IPS-15b (cell line): ENCODE measurements at regions not wholly inside any gene's neighbourhood (a gene's known extent, or its start where the extent isn't known, plus 50 kb on each side); places are given as distances from the start of the nearest gene placed in this dataset.
"Not testable (repeated sequence)": the region's sequence is repeated elsewhere in the genome, so short reads cannot be mapped to it uniquely, and the experiment has no call there.

Source experiments
- H3K27me3 ChIP-seq: one replicate; pipeline ENCODE4 v1.6.1; 2013; ENCODE audit warnings: low read length; ENCODE audit not compliant: control insufficient read depth, insufficient read depth
- H3K36me3 ChIP-seq: one replicate; pipeline ENCODE4 v1.6.1; 2013; ENCODE audit warnings: low read length; ENCODE audit not compliant: control insufficient read depth, insufficient read depth
- H3K4me1 ChIP-seq: one replicate; pipeline ENCODE4 v1.6.1; 2013; ENCODE audit warnings: mild to moderate bottlenecking, low read length; ENCODE audit not compliant: control insufficient read depth, insufficient read depth
- H3K4me3 ChIP-seq: one replicate; pipeline ENCODE4 v1.5.1; 2013; ENCODE audit warnings: low read depth, low read length
- H3K9ac ChIP-seq: one replicate; pipeline ENCODE4 v1.6.1; 2013; ENCODE audit warnings: low read depth, mild to moderate bottlenecking, low read length
- H3K9me3 ChIP-seq: one replicate; pipeline ENCODE4 v1.6.1; 2013; ENCODE audit warnings: mild to moderate bottlenecking, low read length; ENCODE audit not compliant: control insufficient read depth, insufficient read depth

GRCh38 chr3:75502769-75503756 lies 161.1 kb upstream of the FRG2C start:
- not testable (repeated sequence) for H3K9me3 ChIP-seq, H3K4me3 ChIP-seq, H3K4me1 ChIP-seq, H3K36me3 ChIP-seq, H3K9ac ChIP-seq, H3K27me3 ChIP-seq

- H3K9me3 ChIP-seq, result no peaks in the 10 kb centered on the region
- H3K4me1 ChIP-seq, result peaks cover 3% of the 10 kb centered on the region
- no peak overlapping the region for H3K9ac ChIP-seq
- no peaks in the 10 kb centered on the region for H3K27me3 ChIP-seq
- no peak overlapping the region for H3K4me3 ChIP-seq
- no peaks in the 10 kb centered on the region for H3K36me3 ChIP-seq
Observed at GRCh38 chr3:75506603-75507002, 157.5 kb upstream of the FRG2C start.

DNA sequence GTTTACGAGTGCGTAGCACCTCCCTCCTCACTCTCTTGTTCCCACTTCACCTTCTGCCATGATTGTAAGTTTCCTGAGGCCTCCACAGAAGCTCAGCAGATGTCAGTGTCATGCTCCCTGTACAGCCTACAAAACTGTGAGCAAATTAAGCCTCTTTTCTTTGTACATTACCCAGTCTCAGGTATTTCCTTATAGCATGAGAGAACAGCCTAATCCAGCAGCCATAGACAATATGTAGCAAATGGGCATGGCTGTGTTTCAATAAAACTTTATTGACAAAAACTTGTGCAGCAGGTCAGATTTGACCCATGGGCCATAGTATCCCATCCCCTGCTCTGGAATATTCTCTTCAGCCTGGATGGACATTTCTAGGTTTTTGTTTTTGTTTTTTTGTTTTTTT lies 156.2 kb upstream of the FRG2C start:
- not testable (repeated sequence) for H3K4me3 ChIP-seq, H3K36me3 ChIP-seq, H3K27me3 ChIP-seq

DNA sequence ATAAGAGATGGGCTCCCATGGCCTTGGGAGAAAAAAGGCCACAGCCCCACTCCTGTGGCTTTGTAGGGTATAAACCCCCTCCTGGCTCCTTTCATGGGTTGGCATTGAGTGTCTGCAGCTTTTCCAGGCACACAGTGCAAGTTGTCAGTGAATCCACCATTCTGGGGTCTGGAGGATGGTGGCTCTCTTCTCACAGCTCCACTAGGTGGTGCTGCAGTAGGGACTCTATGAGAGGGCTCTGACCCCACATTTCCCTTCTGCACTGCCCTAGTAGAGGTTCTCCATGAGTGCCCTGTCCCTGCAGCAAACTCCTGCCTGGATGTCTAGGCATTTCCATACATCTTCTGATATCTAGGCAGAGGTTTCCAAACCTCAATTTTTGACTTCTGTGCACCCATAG lies 136.5 kb upstream of the FRG2C start:
- H3K4me1 ChIP-seq, H3K4me3 ChIP-seq, H3K27me3 ChIP-seq, H3K36me3 ChIP-seq, H3K9me3 ChIP-seq, H3K9ac ChIP-seq: not testable (repeated sequence)

More for the DNA sequence above, 156.2 kb upstream of the FRG2C start:
- H3K9me3 ChIP-seq, H3K9ac ChIP-seq, H3K4me1 ChIP-seq: not testable (repeated sequence)

DNA sequence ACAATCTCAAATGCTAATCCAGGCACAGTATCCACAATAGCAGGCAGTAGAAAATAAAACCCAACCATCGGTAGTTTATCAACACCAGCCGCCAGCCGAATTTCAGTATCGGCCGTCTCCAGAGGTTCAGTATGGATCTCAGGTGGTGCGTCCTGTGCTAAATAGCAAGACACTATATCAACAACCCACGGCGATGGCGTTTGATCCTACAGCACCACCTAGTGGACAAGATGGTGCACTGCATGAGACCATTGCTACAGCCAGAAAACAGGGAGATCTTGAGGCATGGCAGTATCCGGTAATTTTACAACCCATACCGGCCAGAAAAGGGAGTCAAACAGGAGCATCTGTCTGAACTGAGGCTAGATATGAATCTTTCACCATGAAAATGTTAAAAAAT lies 112.0 kb upstream of the FRG2C start:
- H3K4me1 ChIP-seq, H3K9ac ChIP-seq, H3K4me3 ChIP-seq, H3K36me3 ChIP-seq, H3K27me3 ChIP-seq, H3K9me3 ChIP-seq: not testable (repeated sequence)

GRCh38 chr3:75564427-75564826 lies 99.7 kb upstream of the FRG2C start:
- H3K27me3 ChIP-seq, H3K9me3 ChIP-seq, H3K9ac ChIP-seq, H3K4me1 ChIP-seq, H3K4me3 ChIP-seq, H3K36me3 ChIP-seq: not testable (repeated sequence)

- H3K4me1 ChIP-seq, H3K27me3 ChIP-seq, H3K4me3 ChIP-seq, H3K9ac ChIP-seq, H3K9me3 ChIP-seq, H3K36me3 ChIP-seq: not testable (repeated sequence)
Observed at GRCh38 chr3:75572303-75572702, 91.8 kb upstream of the FRG2C start.

DNA sequence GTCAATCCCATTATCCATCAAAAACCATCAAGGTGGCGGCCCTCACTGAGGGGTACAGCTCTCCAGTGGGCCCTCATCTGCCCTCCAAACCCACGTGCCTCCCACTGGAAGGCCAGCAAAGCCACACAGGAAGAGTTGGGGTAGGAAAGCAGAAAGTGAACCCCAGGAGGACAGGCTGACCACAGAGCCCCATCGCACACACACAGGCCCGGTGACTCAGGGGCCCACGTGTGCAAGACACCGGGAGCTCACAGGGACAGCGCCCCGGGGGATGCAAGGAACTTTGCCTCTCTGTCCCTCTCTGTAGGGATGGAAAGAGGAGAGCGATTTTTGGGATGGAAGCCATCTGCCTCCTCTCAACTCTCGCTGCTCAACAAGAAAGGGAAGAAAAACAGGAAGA lies 85.0 kb upstream of the FRG2C start:
- not testable (repeated sequence) for H3K4me3 ChIP-seq, H3K4me1 ChIP-seq, H3K9ac ChIP-seq, H3K36me3 ChIP-seq, H3K9me3 ChIP-seq
- H3K27me3 ChIP-seq, result peaks cover 23% of the 10 kb centered on the region

GRCh38 chr3:75579536-75579935 lies 84.6 kb upstream of the FRG2C start:
- not testable (repeated sequence) for H3K4me1 ChIP-seq, H3K9me3 ChIP-seq, H3K9ac ChIP-seq, H3K4me3 ChIP-seq, H3K36me3 ChIP-seq
- H3K27me3 ChIP-seq, result peaks cover 23% of the 10 kb centered on the region

DNA sequence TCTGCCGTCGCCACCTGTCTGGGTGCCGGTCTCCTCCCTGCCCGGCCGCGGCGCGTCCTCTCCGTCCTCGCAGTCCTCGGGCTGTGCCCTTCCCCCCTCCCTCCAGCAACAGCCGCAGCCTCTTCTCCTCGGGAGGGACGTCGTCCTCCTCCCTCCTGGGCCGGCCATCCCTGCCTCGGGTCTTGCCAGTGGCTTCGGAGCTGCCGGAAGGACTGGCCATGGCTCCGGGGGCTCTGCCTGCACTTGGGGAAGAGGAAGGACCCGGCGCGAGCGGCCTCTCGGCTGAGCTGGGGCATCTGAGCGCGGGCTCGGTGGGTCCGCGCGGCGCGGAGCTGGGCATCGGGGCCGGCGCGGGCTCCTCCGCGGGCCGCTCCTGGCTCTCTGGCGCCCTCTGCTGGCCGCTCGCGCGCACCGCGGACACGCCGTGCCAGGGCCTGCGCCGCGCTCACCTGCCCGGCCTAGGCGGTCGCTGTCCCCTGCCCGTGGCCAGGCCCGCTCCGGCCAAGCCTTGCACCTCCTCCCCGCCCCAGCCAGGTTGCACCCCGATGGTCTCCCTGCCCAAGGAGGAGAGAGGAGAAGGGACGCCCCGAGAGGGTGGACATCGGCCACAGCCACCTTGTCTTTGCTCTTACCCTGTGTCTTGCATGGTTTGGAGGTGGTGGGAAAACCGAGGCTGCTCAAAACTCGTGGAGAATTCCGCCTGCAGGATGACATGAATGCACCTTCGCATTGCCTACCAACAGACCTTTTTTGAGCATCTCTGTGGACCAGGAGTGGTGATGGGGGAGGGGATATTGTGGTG lies 83.9 kb upstream of the FRG2C start:
- not testable (repeated sequence) for H3K36me3 ChIP-seq, H3K9ac ChIP-seq, H3K4me1 ChIP-seq, H3K9me3 ChIP-seq
- Histone ChIP-seq H3K4me3 (peak overlapping the region; percentile 48), H3K27me3 (peaks cover 23% of the 10 kb centered on the region)

DNA sequence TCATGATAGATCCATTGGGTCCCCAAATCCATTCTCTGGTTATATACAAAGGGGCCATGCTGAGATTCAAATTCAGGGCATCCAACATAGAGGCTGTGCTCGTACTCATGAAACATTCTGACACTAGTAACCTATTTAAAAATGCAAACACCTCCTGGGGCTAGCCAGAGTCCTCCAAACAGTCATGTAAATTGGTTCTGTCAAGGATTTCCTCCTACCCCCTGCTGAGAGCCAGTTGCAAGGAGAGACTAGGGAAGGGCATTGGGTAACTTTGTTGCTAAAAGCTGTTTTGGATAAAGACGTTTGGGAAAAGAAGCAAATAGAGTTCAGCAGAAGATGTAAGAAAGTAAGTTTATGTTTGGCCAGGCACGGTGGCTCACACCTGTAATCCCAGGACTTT lies 81.6 kb upstream of the FRG2C start:
- H3K9me3 ChIP-seq, H3K36me3 ChIP-seq, H3K4me1 ChIP-seq, H3K4me3 ChIP-seq, H3K9ac ChIP-seq: not testable (repeated sequence)
- peaks cover 23% of the 10 kb centered on the region for H3K27me3 ChIP-seq

DNA sequence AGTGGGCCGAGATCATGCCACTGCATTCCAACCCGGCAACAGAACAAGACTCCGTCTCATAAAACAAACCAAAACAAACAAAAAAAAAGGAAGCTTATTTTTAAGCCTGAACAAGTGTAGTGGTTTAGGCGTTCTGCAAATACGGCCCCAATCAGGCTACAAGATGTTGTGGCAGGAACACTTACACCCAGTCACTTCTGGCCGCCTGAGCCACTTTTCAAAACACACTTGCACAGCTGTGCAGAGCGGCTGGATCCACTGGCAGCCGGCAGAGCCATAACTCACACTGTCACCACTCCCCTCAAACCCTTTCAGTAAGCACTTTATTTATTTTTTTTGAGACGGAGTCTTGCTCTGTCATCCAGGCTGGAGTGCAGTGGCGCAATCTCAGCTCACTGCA lies 81.0 kb upstream of the FRG2C start:
- H3K36me3 ChIP-seq, H3K9me3 ChIP-seq, H3K9ac ChIP-seq, H3K4me1 ChIP-seq, H3K4me3 ChIP-seq: not testable (repeated sequence)
- H3K27me3 ChIP-seq, result peaks cover 22% of the 10 kb centered on the region
